ENCODE measurements at regions not wholly inside any gene's neighbourhood (a gene's known extent, or its start where the extent isn't known, plus 50 kb on each side); places are given as distances from the start of the nearest gene placed in this dataset.

GRCh38 chr5:173733425-173733824, 117.0 kb upstream of the BOD1 start:
- no peak overlapping the region for H3K27ac ChIP-seq (ENCODE audit: insufficient read depth, low read length)

More at GRCh38 chr5:173733425-173733824, 117.0 kb upstream of the BOD1 start:
- Histone ChIP-seq H4K91ac (ENCODE audit: insufficient read depth, low read depth, low read length) (no peak overlapping the region), H4K5ac (ENCODE audit: low read depth, low read length) (no peak overlapping the region), H3K36me3 (ENCODE audit: control insufficient read depth, insufficient read depth, low read length) (no peaks in the 10 kb centered on the region), H3K9ac (ENCODE audit: low read depth, low read length) (no peak overlapping the region), H3K9me3 (ENCODE audit: control insufficient read depth, insufficient read depth, low read length) (no peaks in the 10 kb centered on the region), H3K4me3 (ENCODE audit: insufficient read depth, low read depth, low read length) (no peak overlapping the region), H3K14ac (replicated peaks; ENCODE audit: low read depth, low read length) (no peak overlapping the region), H2BK120ac (ENCODE audit: low read depth, low read length) (no peak overlapping the region), H2AK9ac (replicated peaks; ENCODE audit: low read depth, low read length, poor library complexity) (no peak overlapping the region), H4K8ac (ENCODE audit: low read depth in 2 of 2, low read length in 2 of 2) (no peak overlapping the region), H2BK20ac (ENCODE audit: low read depth, low read length) (no peak overlapping the region), H3K4ac (ENCODE audit: low read depth, low read length) (no peak overlapping the region), H3K9me1 (ENCODE audit: insufficient read depth, low read length) (no peaks in the 10 kb centered on the region), H2AK5ac (ENCODE audit: low read depth, low read length) (no peak overlapping the region), H2BK5ac (ENCODE audit: low read depth, low read length, poor library complexity, severe bottlenecking) (no peak overlapping the region), H3K4me2 (ENCODE audit: low read depth, low read length) (no peak overlapping the region), H3K18ac (ENCODE audit: low read depth, low read length) (no peak overlapping the region), H3K79me1 (ENCODE audit: low read depth in 1 of 2, low read length in 2 of 2) (no peaks in the 10 kb centered on the region), H4K20me1 (ENCODE audit: insufficient read depth, low read length) (no peaks in the 10 kb centered on the region), H3K23ac (ENCODE audit: low read depth, low read length) (no peak overlapping the region), H2AFZ (replicated peaks; ENCODE audit: low read length, poor library complexity) (no peak overlapping the region), H3K56ac (ENCODE audit: extremely low read depth, insufficient read depth, low read length) (no peak overlapping the region), H3K4me1 (ENCODE audit: control insufficient read depth, insufficient read depth, low read length) (no peaks in the 10 kb centered on the region), H2BK15ac (ENCODE audit: low read depth, low read length) (no peak overlapping the region), H3K27me3 (ENCODE audit: control insufficient read depth, insufficient read depth, low read length) (peaks cover 14% of the 10 kb centered on the region)
- TF ChIP-seq CTCF (conservative IDR thresholded peaks at IDR 0.05; ENCODE audit: low read depth, low read length) (no peak), RFX5 (IDR thresholded peaks at IDR 0.05; ENCODE audit: low read depth, low read length) (no peak), ELK1 (IDR thresholded peaks at IDR 0.05; ENCODE audit: borderline replicate concordance, low read depth, low read length) (no peak), RAD21 (IDR thresholded peaks at IDR 0.05; ENCODE audit: low read length) (no peak), BHLHE40 (IDR thresholded peaks at IDR 0.05; ENCODE audit: low read depth, low read length) (no peak), POLR2A (IDR thresholded peaks at IDR 0.05; ENCODE audit: low read depth, low read length) (no peak), MAFK (IDR thresholded peaks at IDR 0.05; ENCODE audit: low read depth, low read length) (no peak), NFE2L2 (IDR thresholded peaks at IDR 0.05; ENCODE audit: low read depth, low read length) (no peak), SMC3 (IDR thresholded peaks at IDR 0.05; ENCODE audit: low read depth, low read length) (no peak), FOS (IDR thresholded peaks at IDR 0.05; ENCODE audit: low read depth, low read length) (no peak), CEBPB (IDR thresholded peaks at IDR 0.05; ENCODE audit: low read depth, low read length) (no peak), MAZ (IDR thresholded peaks at IDR 0.05; ENCODE audit: borderline replicate concordance, low read depth, low read length) (no peak), CHD1 (IDR thresholded peaks at IDR 0.05; ENCODE audit: low read depth, low read length) (no peak), USF2 (IDR thresholded peaks at IDR 0.05; ENCODE audit: low read depth, low read length) (no peak), RCOR1 (IDR thresholded peaks at IDR 0.05; ENCODE audit: insufficient replicate concordance, low read length) (no peak), MXI1 (IDR thresholded peaks at IDR 0.05; ENCODE audit: borderline replicate concordance, low read depth, low read length) (no peak)
- ATAC-seq (ENCODE audit: low read depth) (no peak), DNase-seq (no peak)
- in situ Hi-C loops (cut with MboI; ENCODE audit: low sequenced_read_pairs) (no loop called here), dilution Hi-C loops (cut with HindIII; ENCODE audit: low sequenced_read_pairs, unreplicated experiment) (no loop called here), intact Hi-C loops (cut with micrococcal nuclease) (no loop called here)
- ChIA-PET POLR2A (ENCODE audit: unreplicated experiment) (no interaction called here), CTCF (no interaction called here)
- BruUV-seq (replicated peaks): no TSS peak
- WGBS, 2 experiments (ENCODE audit: extremely low coverage in 2 of 2, insufficient read length in 1 of 2): 95% methylated on average over 3 of the region's 9 CpGs; no CpG with 5 or more reads in 1 of the 2 experiments
